Suprapubic skin (tissue), 4 donors: ENCODE measurements at regions not wholly inside any gene's neighbourhood (a gene's known extent, or its start where the extent isn't known, plus 50 kb on each side); places are given as distances from the start of the nearest gene placed in this dataset.

ENCODE experiments used
- DNase-seq, 2 donors: peaks; one replicate each; pipeline ENCODE4 v3.0.0-alpha.2; 2019; ENCODE audit warnings: low spot score in 2 of 2
- H3K27ac ChIP-seq: fragments of 200-600 bp; sonication (generic); one replicate; pipeline ENCODE4 v1.5.1; 2019
- H3K27me3 ChIP-seq: fragments of 200-600 bp; sonication (generic); one replicate; pipeline ENCODE4 v1.5.1; 2019
- H3K36me3 ChIP-seq: fragments of 200-600 bp; sonication (generic); one replicate; pipeline ENCODE4 v1.5.1; 2019
- H3K4me1 ChIP-seq: fragments of 200-600 bp; sonication (generic); one replicate; pipeline ENCODE4 v1.5.1; 2019
- H3K4me3 ChIP-seq: fragments of 200-600 bp; sonication (generic); one replicate; pipeline ENCODE4 v1.5.1; 2019; ENCODE audit warnings: mild to moderate bottlenecking
- H3K9me3 ChIP-seq: fragments of 200-600 bp; sonication (generic); one replicate; pipeline ENCODE4 v1.5.1; 2019
- CTCF ChIP-seq, 2 donors: fragments of 200-600 bp in 1 of 2; fragments of 450-650 bp in 1 of 2; sonication (generic) in 1 of 2; IDR thresholded peaks; one replicate each; pipeline ENCODE4 v1.5.1; 2016 to 2019; ENCODE audit warnings: antibody characterized with exemption in 2 of 2, mild to moderate bottlenecking in 1 of 2, moderate library complexity in 1 of 2
- EP300 ChIP-seq: sonication (generic); formaldehyde crosslinking; IDR thresholded peaks from one replicate; pipeline ENCODE4 v1.6.1; 2017; ENCODE audit warnings: antibody characterized with exemption
- POLR2A ChIP-seq, 2 donors: fragments of 450-650 bp; IDR thresholded peaks; one replicate each; pipeline ENCODE4 v1.6.1; 2017; ENCODE audit warnings: antibody characterized with exemption in 2 of 2, mild to moderate bottlenecking in 2 of 2, moderate library complexity in 2 of 2
- POLR2AphosphoS5 ChIP-seq, 3 donors: sonication (generic); formaldehyde crosslinking; IDR thresholded peaks; one replicate each; pipeline ENCODE4 v1.6.1; 2017; ENCODE audit warnings: antibody characterized with exemption in 3 of 3
- WGBS: methylation state at CpG from one replicate; pipeline ENCODE4 v1.1.5; 2018; 5-methylcytosine and 5-hydroxymethylcytosine counted together

- Histone ChIP-seq H3K9me3 (no peaks in the 10 kb centered on the region), H3K4me1 (no peaks in the 10 kb centered on the region), H3K27ac (no peak overlapping the region), H3K27me3 (no peaks in the 10 kb centered on the region), H3K36me3 (no peaks in the 10 kb centered on the region), H3K4me3 (no peak overlapping the region)
- TF ChIP-seq POLR2A (IDR thresholded peaks at IDR 0.05) (no peak), POLR2AphosphoS5 (IDR thresholded peaks at IDR 0.05) (no peak), CTCF (IDR thresholded peaks at IDR 0.05) (no peak), EP300 (no peak)
- DNase-seq = no peak
Observed at GRCh38 chr3:110608566-110608965, 463.1 kb upstream of the NECTIN3 start.

GRCh38 chr3:110612045-110612444 is 459.6 kb upstream of the NECTIN3 start:
- WGBS = 72% methylated on average over 4 of the region's 4 CpGs
- Histone ChIP-seq H3K36me3 (no peaks in the 10 kb centered on the region), H3K27me3 (no peaks in the 10 kb centered on the region), H3K4me3 (no peak overlapping the region), H3K4me1 (no peaks in the 10 kb centered on the region), H3K9me3 (no peaks in the 10 kb centered on the region), H3K27ac (no peak overlapping the region)
- no peak for DNase-seq
- TF ChIP-seq POLR2AphosphoS5 (IDR thresholded peaks at IDR 0.05) = no peak
- TF ChIP-seq CTCF (IDR thresholded peaks at IDR 0.05) = no peak
- no peak for TF ChIP-seq EP300
- TF ChIP-seq POLR2A (IDR thresholded peaks at IDR 0.05) = no peak

- 60% methylated on average over 2 of the region's 2 CpGs for WGBS
- H3K9me3 ChIP-seq = no peaks in the 10 kb centered on the region
- no peaks in the 10 kb centered on the region for H3K36me3 ChIP-seq
- H3K4me3 ChIP-seq = no peak overlapping the region
- no peaks in the 10 kb centered on the region for H3K4me1 ChIP-seq
- H3K27me3 ChIP-seq = no peaks in the 10 kb centered on the region
- no peak for TF ChIP-seq POLR2A (IDR thresholded peaks at IDR 0.05)
- TF ChIP-seq POLR2AphosphoS5 (IDR thresholded peaks at IDR 0.05) = no peak
- no peak for TF ChIP-seq EP300
- no peak for TF ChIP-seq CTCF (IDR thresholded peaks at IDR 0.05)
- no peak overlapping the region for H3K27ac ChIP-seq
- DNase-seq = no peak
Observed at GRCh38 chr3:110614186-110614585, 457.4 kb upstream of the NECTIN3 start.

- no peak for TF ChIP-seq POLR2AphosphoS5 (IDR thresholded peaks at IDR 0.05)
- TF ChIP-seq POLR2A (IDR thresholded peaks at IDR 0.05) = no peak
- no peak for TF ChIP-seq CTCF (IDR thresholded peaks at IDR 0.05)
- TF ChIP-seq EP300 = no peak
- H3K4me1 ChIP-seq = no peaks in the 10 kb centered on the region
Observed at GRCh38 chr3:110615454-110615853, 456.2 kb upstream of the NECTIN3 start.

GRCh38 chr3:110618512-110619226 is 452.9 kb upstream of the NECTIN3 start:
- TF ChIP-seq EP300 (no peak), POLR2A (IDR thresholded peaks at IDR 0.05) (no peak), POLR2AphosphoS5 (IDR thresholded peaks at IDR 0.05) (no peak), CTCF (IDR thresholded peaks at IDR 0.05) (no peak)
- 85% methylated on average over 2 of the region's 2 CpGs for WGBS
- Histone ChIP-seq H3K4me3 (no peak overlapping the region), H3K36me3 (no peaks in the 10 kb centered on the region), H3K27me3 (no peaks in the 10 kb centered on the region), H3K4me1 (no peaks in the 10 kb centered on the region), H3K27ac (no peak overlapping the region), H3K9me3 (no peaks in the 10 kb centered on the region)
- DNase-seq = no peak

More at GRCh38 chr3:110615454-110615853, 456.2 kb upstream of the NECTIN3 start:
- Histone ChIP-seq H3K27me3 (no peaks in the 10 kb centered on the region), H3K36me3 (no peaks in the 10 kb centered on the region), H3K9me3 (no peaks in the 10 kb centered on the region), H3K27ac (no peak overlapping the region), H3K4me3 (no peak overlapping the region)
- no peak for DNase-seq
- 100% methylated on average over 1 of the region's 1 CpG for WGBS
